ENCODE measurements at regions not wholly inside any gene's neighbourhood (a gene's known extent, or its start where the extent isn't known, plus 50 kb on each side); places are given as distances from the start of the nearest gene placed in this dataset.

- Mint-ChIP-seq H3K27ac (no peak overlapping the region), H3K4me3 (no peak overlapping the region), H3K4me1 (peaks cover under 1 to 7% of the 10 kb centered on the region in 2 experiments), H3K9me3 (no peaks in the 10 kb centered on the region), H3K36me3 (ENCODE audit: insufficient read depth in 1 of 3, low read depth in 3 of 3) (no peaks in the 10 kb centered on the region; a peak in 1 of 7 replicates), H3K27me3 (ENCODE audit: low read depth) (no peaks in the 10 kb centered on the region)
- no peak overlapping the region for H2BK12ac ChIP-seq (ENCODE audit: insufficient read length, low read depth, low read length)
- H2BK20ac ChIP-seq (ENCODE audit: low read depth, low read length, poor library complexity, severe bottlenecking) = no peak overlapping the region
- H3K9ac ChIP-seq (ENCODE audit: extremely low read depth, insufficient read length, low read length) = no peak overlapping the region
- H3K56ac ChIP-seq (ENCODE audit: insufficient read length, low read depth, low read length) = no peak overlapping the region
- H4K5ac ChIP-seq (ENCODE audit: insufficient read length, low read depth, low read length) = no peak overlapping the region
- H2AK5ac ChIP-seq (ENCODE audit: insufficient read length, low read length) = no peak overlapping the region
- H2BK5ac ChIP-seq (ENCODE audit: insufficient read length, low read length) = no peak overlapping the region
- no peaks in the 10 kb centered on the region for H3K23me2 ChIP-seq (ENCODE audit: insufficient read length, low read depth, low read length, poor library complexity, severe bottlenecking)
- no peak overlapping the region for H3K14ac ChIP-seq (ENCODE audit: insufficient read depth, low read length)
- no peak overlapping the region for H3K18ac ChIP-seq (ENCODE audit: insufficient read length, low read depth, low read length)
- TF ChIP-seq CTCF (conservative IDR thresholded peaks at IDR 0.05) = peak; percentile 67
- H4K8ac ChIP-seq (replicated peaks; ENCODE audit: insufficient read length, low read depth, low read length) = no peak overlapping the region
- no CpG with 5 or more reads among the region's 3 CpGs for WGBS (ENCODE audit: extremely low coverage, insufficient read length, low lambda C conversion rate)
- no peak overlapping the region for H2BK15ac ChIP-seq (ENCODE audit: low read depth, low read length)
- no peak overlapping the region for H3K27ac ChIP-seq (ENCODE audit: insufficient read length, low read depth, low read length)
- no peaks in the 10 kb centered on the region for H3K9me3 ChIP-seq (ENCODE audit: control insufficient read depth, low read depth, low read length)
- H2AFZ ChIP-seq (ENCODE audit: low read length) = no peak overlapping the region
- no peak overlapping the region for H3T11ph ChIP-seq (ENCODE audit: low read length)
- no peak overlapping the region for H3K4me2 ChIP-seq (ENCODE audit: insufficient read depth, insufficient read length, low read length)
- H3K4me1 ChIP-seq (ENCODE audit: insufficient read depth, low read length) = no peaks in the 10 kb centered on the region
- no peak overlapping the region for H4K91ac ChIP-seq (ENCODE audit: insufficient read length, low read depth, low read length)
- no peaks in the 10 kb centered on the region for H3K27me3 ChIP-seq (ENCODE audit: insufficient read depth, low read length)
- H3K4ac ChIP-seq (ENCODE audit: low read depth, low read length) = no peak overlapping the region
- H2BK120ac ChIP-seq (ENCODE audit: low read depth, low read length, poor library complexity, severe bottlenecking) = no peak overlapping the region
- no peaks in the 10 kb centered on the region for H4K20me1 ChIP-seq (ENCODE audit: control insufficient read depth, insufficient read depth, insufficient read length)
- H3K23ac ChIP-seq (ENCODE audit: insufficient read length, low read depth, low read length) = no peak overlapping the region
- peak; percentile 61 for DNase-seq
- H3K79me1 ChIP-seq (ENCODE audit: insufficient read depth, low read depth, low read length, poor library complexity, severe bottlenecking) = no peaks in the 10 kb centered on the region
- H3K79me2 ChIP-seq (ENCODE audit: insufficient read depth, low read length) = no peaks in the 10 kb centered on the region
These were observed 357.8 kb downstream of the VPS13C start for GRCh38 chr15:61702224-61703020.
